ENCODE measurements at regions not wholly inside any gene's neighbourhood (a gene's known extent, or its start where the extent isn't known, plus 50 kb on each side); places are given as distances from the start of the nearest gene placed in this dataset.

- no peak overlapping the region for H3K4me3 ChIP-seq (ENCODE audit: low read length)
- no peak for DNase-seq (ENCODE audit: low read depth)
- no peak for TF ChIP-seq CTCF (IDR thresholded peaks at IDR 0.05; ENCODE audit: insufficient read depth, low read depth, low read length, missing control alignments)
Observed at GRCh38 chr1:38455829-38456530, 403.6 kb downstream of the RRAGC start.

GRCh38 chr1:38454749-38455441 lies 404.7 kb downstream of the RRAGC start:
- no peak for DNase-seq (ENCODE audit: low read depth)
- no peak for TF ChIP-seq CTCF (IDR thresholded peaks at IDR 0.05; ENCODE audit: insufficient read depth, low read depth, low read length, missing control alignments)
- no peak overlapping the region for H3K4me3 ChIP-seq (ENCODE audit: low read length)

GRCh38 chr1:38454236-38454635 lies 405.3 kb downstream of the RRAGC start:
- H3K4me3 ChIP-seq (ENCODE audit: low read length) = no peak overlapping the region
- no peak for DNase-seq (ENCODE audit: low read depth)
- no peak for TF ChIP-seq CTCF (IDR thresholded peaks at IDR 0.05; ENCODE audit: insufficient read depth, low read depth, low read length, missing control alignments)

- no peak for DNase-seq (ENCODE audit: low read depth)
- no peak for TF ChIP-seq CTCF (IDR thresholded peaks at IDR 0.05; ENCODE audit: insufficient read depth, low read depth, low read length, missing control alignments)
- no peak overlapping the region for H3K4me3 ChIP-seq (ENCODE audit: low read length)
Observed at GRCh38 chr1:38452246-38452645, 405.7 kb upstream of the POU3F1 start.

- no peak overlapping the region for H3K4me3 ChIP-seq (ENCODE audit: low read length)
- TF ChIP-seq CTCF (IDR thresholded peaks at IDR 0.05; ENCODE audit: insufficient read depth, low read depth, low read length, missing control alignments) = no peak
Observed at GRCh38 chr1:38451541-38451993, 405.0 kb upstream of the POU3F1 start.

GRCh38 chr1:38448893-38449292 lies 402.3 kb upstream of the POU3F1 start:
- no peak overlapping the region for H3K4me3 ChIP-seq (ENCODE audit: low read length)
- TF ChIP-seq CTCF (IDR thresholded peaks at IDR 0.05; ENCODE audit: insufficient read depth, low read depth, low read length, missing control alignments) = no peak

More at GRCh38 chr1:38451541-38451993, 405.0 kb upstream of the POU3F1 start:
- peak; percentile 2 for DNase-seq (ENCODE audit: low read depth)

More at GRCh38 chr1:38448893-38449292, 402.3 kb upstream of the POU3F1 start:
- no peak for DNase-seq (ENCODE audit: low read depth)

Data from epithelial cell of esophagus (primary cell).